ENCODE measurements at regions not wholly inside any gene's neighbourhood (a gene's known extent, or its start where the extent isn't known, plus 50 kb on each side); places are given as distances from the start of the nearest gene placed in this dataset.

DNA sequence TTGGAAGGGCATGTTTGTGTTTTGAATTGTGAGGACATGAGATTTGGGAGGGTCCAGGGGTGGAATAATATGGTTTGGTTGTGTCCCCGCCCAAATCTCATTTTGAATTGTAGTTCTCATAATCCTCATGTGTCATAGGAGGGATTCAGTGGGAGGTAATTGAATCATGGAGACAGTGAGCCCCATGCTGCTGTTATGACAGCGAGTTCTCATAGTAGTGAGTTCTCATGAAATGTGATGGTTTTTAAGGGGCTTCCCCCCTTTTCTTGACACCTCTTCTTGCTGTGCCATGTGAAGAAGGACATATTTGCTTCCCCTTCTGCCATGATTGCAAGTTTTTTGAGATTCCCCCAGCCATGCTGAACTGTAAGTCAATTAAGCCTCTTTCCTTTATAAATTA is 260.0 kb downstream of the DUSP6 start:
- 42% methylated on average over 2 of the region's 2 CpGs for WGBS (ENCODE audit: low lambda C conversion rate)
- no peaks in the 10 kb centered on the region for H3K9me3 ChIP-seq
- no peak overlapping the region for H2AFZ ChIP-seq (ENCODE audit: low read depth)
- H3K27me3 ChIP-seq (ENCODE audit: insufficient read depth): no peaks in the 10 kb centered on the region
- no peak overlapping the region for H3K9ac ChIP-seq
- no peak overlapping the region for H3K4me3 ChIP-seq (ENCODE audit: low read depth in 2 of 2, low read length in 1 of 2)
- TF ChIP-seq EZH2phosphoT487 (IDR thresholded peaks at IDR 0.05; ENCODE audit: borderline replicate concordance, low read depth) (no peak), RXRA (IDR thresholded peaks at IDR 0.05; ENCODE audit: borderline replicate concordance, low read depth) (no peak), TEAD4 (IDR thresholded peaks at IDR 0.05; ENCODE audit: borderline replicate concordance, insufficient read depth) (no peak), CHD2 (IDR thresholded peaks at IDR 0.05; ENCODE audit: low read length, partially characterized antibody) (no peak)
- no peaks in the 10 kb centered on the region; a peak in 2 of 4 replicates for H3K4me1 ChIP-seq (ENCODE audit: control insufficient read depth in 1 of 2, insufficient read depth in 2 of 2, low read depth in 1 of 2, low read length in 1 of 2)
- H3K79me2 ChIP-seq (ENCODE audit: insufficient read depth): no peaks in the 10 kb centered on the region
- no peaks in the 10 kb centered on the region for H3K36me3 ChIP-seq (replicated peaks in 1 of 2; ENCODE audit: control insufficient read depth in 1 of 2, insufficient read depth in 2 of 2, low read length in 1 of 2)
- no peaks in the 10 kb centered on the region for H3F3A ChIP-seq (replicated peaks; ENCODE audit: insufficient read depth)
- no peak overlapping the region for H3K27ac ChIP-seq (ENCODE audit: low read depth in 2 of 2, low read length in 1 of 2)
- no peaks in the 10 kb centered on the region for H3K9me2 ChIP-seq
- no peaks in the 10 kb centered on the region for H4K20me1 ChIP-seq (ENCODE audit: insufficient read depth)
- no peak for DNase-seq
- H3K4me2 ChIP-seq: no peak overlapping the region
- POLR2A ChIA-PET: no interaction called here
- CTCF ChIA-PET: no interaction called here

- Histone ChIP-seq H3K4me3 (ENCODE audit: low read depth in 2 of 2, low read length in 1 of 2) (no peak overlapping the region), H2AFZ (ENCODE audit: low read depth) (no peak overlapping the region), H3K4me2 (no peak overlapping the region), H3K79me2 (ENCODE audit: insufficient read depth) (no peaks in the 10 kb centered on the region), H3K36me3 (replicated peaks in 1 of 2; ENCODE audit: control insufficient read depth in 1 of 2, insufficient read depth in 2 of 2, low read length in 1 of 2) (no peaks in the 10 kb centered on the region), H3K27me3 (ENCODE audit: insufficient read depth) (no peaks in the 10 kb centered on the region), H4K20me1 (ENCODE audit: insufficient read depth) (no peaks in the 10 kb centered on the region), H3F3A (replicated peaks; ENCODE audit: insufficient read depth) (no peaks in the 10 kb centered on the region), H3K9ac (no peak overlapping the region), H3K9me3 (no peaks in the 10 kb centered on the region), H3K27ac (ENCODE audit: low read depth in 2 of 2, low read length in 1 of 2) (no peak overlapping the region), H3K9me2 (no peaks in the 10 kb centered on the region), H3K4me1 (ENCODE audit: control insufficient read depth in 1 of 2, insufficient read depth in 2 of 2, low read depth in 1 of 2, low read length in 1 of 2) (no peaks in the 10 kb centered on the region; a peak in 2 of 4 replicates)
- POLR2A ChIA-PET: no interaction called here
- CTCF ChIA-PET: no interaction called here
- DNase-seq: no peak
- WGBS (ENCODE audit: low lambda C conversion rate): 0% methylated on average over 1 of the region's 1 CpG
- TF ChIP-seq SMC3 (IDR thresholded peaks at IDR 0.05; ENCODE audit: low read depth, low read length) (no peak), ZBTB33 (IDR thresholded peaks at IDR 0.05; ENCODE audit: borderline replicate concordance, low read depth) (no peak), SIN3A (IDR thresholded peaks at IDR 0.05; ENCODE audit: borderline replicate concordance, low read depth, low read length) (no peak), TEAD4 (IDR thresholded peaks at IDR 0.05; ENCODE audit: borderline replicate concordance, insufficient read depth) (no peak), NRF1 (IDR thresholded peaks at IDR 0.05; ENCODE audit: low read depth, low read length) (no peak), MEF2A (IDR thresholded peaks at IDR 0.05; ENCODE audit: borderline replicate concordance, low read depth) (no peak), JUND (IDR thresholded peaks at IDR 0.05) (no peak), TCF12 (IDR thresholded peaks at IDR 0.05) (no peak), EP300 (IDR thresholded peaks at IDR 0.05; ENCODE audit: borderline replicate concordance in 1 of 2, low read depth in 1 of 2, low read length in 1 of 2) (no peak), POLR2AphosphoS5 (IDR thresholded peaks at IDR 0.05; ENCODE audit: low read depth, low read length) (no peak)
- TF ChIP-seq, protein P1, sequence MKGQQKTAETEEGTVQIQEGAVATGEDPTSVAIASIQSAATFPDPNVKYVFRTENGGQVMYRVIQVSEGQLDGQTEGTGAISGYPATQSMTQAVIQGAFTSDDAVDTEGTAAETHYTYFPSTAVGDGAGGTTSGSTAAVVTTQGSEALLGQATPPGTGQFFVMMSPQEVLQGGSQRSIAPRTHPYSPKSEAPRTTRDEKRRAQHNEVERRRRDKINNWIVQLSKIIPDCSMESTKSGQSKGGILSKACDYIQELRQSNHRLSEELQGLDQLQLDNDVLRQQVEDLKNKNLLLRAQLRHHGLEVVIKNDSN (IDR thresholded peaks at IDR 0.05; ENCODE audit: borderline replicate concordance, low read depth): no peak
- TF ChIP-seq, protein P2, sequence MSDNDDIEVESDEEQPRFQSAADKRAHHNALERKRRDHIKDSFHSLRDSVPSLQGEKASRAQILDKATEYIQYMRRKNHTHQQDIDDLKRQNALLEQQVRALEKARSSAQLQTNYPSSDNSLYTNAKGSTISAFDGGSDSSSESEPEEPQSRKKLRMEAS (IDR thresholded peaks at IDR 0.05; ENCODE audit: low read depth): no peak
- TF ChIP-seq, protein P3, sequence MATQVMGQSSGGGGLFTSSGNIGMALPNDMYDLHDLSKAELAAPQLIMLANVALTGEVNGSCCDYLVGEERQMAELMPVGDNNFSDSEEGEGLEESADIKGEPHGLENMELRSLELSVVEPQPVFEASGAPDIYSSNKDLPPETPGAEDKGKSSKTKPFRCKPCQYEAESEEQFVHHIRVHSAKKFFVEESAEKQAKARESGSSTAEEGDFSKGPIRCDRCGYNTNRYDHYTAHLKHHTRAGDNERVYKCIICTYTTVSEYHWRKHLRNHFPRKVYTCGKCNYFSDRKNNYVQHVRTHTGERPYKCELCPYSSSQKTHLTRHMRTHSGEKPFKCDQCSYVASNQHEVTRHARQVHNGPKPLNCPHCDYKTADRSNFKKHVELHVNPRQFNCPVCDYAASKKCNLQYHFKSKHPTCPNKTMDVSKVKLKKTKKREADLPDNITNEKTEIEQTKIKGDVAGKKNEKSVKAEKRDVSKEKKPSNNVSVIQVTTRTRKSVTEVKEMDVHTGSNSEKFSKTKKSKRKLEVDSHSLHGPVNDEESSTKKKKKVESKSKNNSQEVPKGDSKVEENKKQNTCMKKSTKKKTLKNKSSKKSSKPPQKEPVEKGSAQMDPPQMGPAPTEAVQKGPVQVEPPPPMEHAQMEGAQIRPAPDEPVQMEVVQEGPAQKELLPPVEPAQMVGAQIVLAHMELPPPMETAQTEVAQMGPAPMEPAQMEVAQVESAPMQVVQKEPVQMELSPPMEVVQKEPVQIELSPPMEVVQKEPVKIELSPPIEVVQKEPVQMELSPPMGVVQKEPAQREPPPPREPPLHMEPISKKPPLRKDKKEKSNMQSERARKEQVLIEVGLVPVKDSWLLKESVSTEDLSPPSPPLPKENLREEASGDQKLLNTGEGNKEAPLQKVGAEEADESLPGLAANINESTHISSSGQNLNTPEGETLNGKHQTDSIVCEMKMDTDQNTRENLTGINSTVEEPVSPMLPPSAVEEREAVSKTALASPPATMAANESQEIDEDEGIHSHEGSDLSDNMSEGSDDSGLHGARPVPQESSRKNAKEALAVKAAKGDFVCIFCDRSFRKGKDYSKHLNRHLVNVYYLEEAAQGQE (IDR thresholded peaks at IDR 0.05; ENCODE audit: low read depth, low read length): no peak
- TF ChIP-seq, protein P4, sequence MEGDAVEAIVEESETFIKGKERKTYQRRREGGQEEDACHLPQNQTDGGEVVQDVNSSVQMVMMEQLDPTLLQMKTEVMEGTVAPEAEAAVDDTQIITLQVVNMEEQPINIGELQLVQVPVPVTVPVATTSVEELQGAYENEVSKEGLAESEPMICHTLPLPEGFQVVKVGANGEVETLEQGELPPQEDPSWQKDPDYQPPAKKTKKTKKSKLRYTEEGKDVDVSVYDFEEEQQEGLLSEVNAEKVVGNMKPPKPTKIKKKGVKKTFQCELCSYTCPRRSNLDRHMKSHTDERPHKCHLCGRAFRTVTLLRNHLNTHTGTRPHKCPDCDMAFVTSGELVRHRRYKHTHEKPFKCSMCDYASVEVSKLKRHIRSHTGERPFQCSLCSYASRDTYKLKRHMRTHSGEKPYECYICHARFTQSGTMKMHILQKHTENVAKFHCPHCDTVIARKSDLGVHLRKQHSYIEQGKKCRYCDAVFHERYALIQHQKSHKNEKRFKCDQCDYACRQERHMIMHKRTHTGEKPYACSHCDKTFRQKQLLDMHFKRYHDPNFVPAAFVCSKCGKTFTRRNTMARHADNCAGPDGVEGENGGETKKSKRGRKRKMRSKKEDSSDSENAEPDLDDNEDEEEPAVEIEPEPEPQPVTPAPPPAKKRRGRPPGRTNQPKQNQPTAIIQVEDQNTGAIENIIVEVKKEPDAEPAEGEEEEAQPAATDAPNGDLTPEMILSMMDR (IDR thresholded peaks at IDR 0.05): no peak
- TF ChIP-seq, protein P5, sequence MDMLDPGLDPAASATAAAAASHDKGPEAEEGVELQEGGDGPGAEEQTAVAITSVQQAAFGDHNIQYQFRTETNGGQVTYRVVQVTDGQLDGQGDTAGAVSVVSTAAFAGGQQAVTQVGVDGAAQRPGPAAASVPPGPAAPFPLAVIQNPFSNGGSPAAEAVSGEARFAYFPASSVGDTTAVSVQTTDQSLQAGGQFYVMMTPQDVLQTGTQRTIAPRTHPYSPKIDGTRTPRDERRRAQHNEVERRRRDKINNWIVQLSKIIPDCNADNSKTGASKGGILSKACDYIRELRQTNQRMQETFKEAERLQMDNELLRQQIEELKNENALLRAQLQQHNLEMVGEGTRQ (IDR thresholded peaks at IDR 0.05; ENCODE audit: borderline replicate concordance, low read depth, low read length): no peak
Measured at GRCh38 chr12:89091293-89091841, 260.9 kb downstream of the DUSP6 start.
